Liver (tissue), 8 donors: ENCODE measurements at regions not wholly inside any gene's neighbourhood (a gene's known extent, or its start where the extent isn't known, plus 50 kb on each side); places are given as distances from the start of the nearest gene placed in this dataset.

Experiments used
- DNase-seq: peaks from one replicate; pipeline ENCODE4 v3.0.0-alpha.2; 2017; ENCODE audit warnings: low spot score
- H3K27ac ChIP-seq, 2 donors: one replicate each; pipeline ENCODE4 v1.7.0; 2013; ENCODE audit warnings: inconsistent platforms in 2 of 2, low read length in 2 of 2, control low read depth in 1 of 2, low read depth in 1 of 2, mild to moderate bottlenecking in 1 of 2
- H3K27me3 ChIP-seq, 4 donors: one replicate each; pipeline versions ENCODE4 v1.6.1 to v1.7.0; 2013; ENCODE audit warnings: low read length in 3 of 4, inconsistent platforms in 1 of 4, mild to moderate bottlenecking in 1 of 4, moderate library complexity in 1 of 4; ENCODE audit not compliant: control insufficient read depth in 4 of 4, insufficient read depth in 4 of 4
- H3K36me3 ChIP-seq, 4 donors: one replicate each; pipeline versions ENCODE4 v1.6.1 to v1.7.0; 2013; ENCODE audit warnings: low read length in 3 of 4, mild to moderate bottlenecking in 3 of 4, low read depth in 1 of 4, moderate library complexity in 1 of 4; ENCODE audit not compliant: control insufficient read depth in 4 of 4, insufficient read depth in 3 of 4
- H3K4me1 ChIP-seq, 4 donors: one replicate each; pipeline versions ENCODE4 v1.6.1 to v1.7.0; 2013; ENCODE audit warnings: low read length in 3 of 4, mild to moderate bottlenecking in 3 of 4, moderate library complexity in 1 of 4; ENCODE audit not compliant: control insufficient read depth in 4 of 4, insufficient read depth in 4 of 4
- H3K4me3 ChIP-seq, 3 donors: one replicate each; pipeline versions ENCODE4 v1.6.1 to v1.7.0; 2013; ENCODE audit warnings: low read length in 3 of 3, control low read depth in 1 of 3, low read depth in 1 of 3, mild to moderate bottlenecking in 1 of 3
- H3K9ac ChIP-seq, 2 donors: one replicate each; pipeline ENCODE4 v1.7.0; 2013; ENCODE audit warnings: low read length in 2 of 2, mild to moderate bottlenecking in 2 of 2, moderate library complexity in 2 of 2, control low read depth in 1 of 2, low read depth in 1 of 2
- H3K9me3 ChIP-seq, 4 donors: one replicate each; pipeline versions ENCODE4 v1.6.1 to v1.7.0; 2013; ENCODE audit warnings: low read length in 3 of 4; ENCODE audit not compliant: control insufficient read depth in 4 of 4
- EGR1 ChIP-seq, 2 donors: IDR thresholded peaks; 2 replicates each; pipeline ENCODE4 v1.6.1; 2016 to 2018; ENCODE audit warnings: antibody characterized with exemption in 2 of 2, low read depth in 2 of 2
- FOXA1 ChIP-seq: IDR thresholded peaks from 2 replicates; pipeline ENCODE4 v1.6.1; 2016; ENCODE audit warnings: antibody characterized with exemption
- FOXA2 ChIP-seq: IDR thresholded peaks from 2 replicates; pipeline ENCODE4 v1.6.1; 2016; ENCODE audit warnings: antibody characterized with exemption
- GABPA ChIP-seq, 2 donors: IDR thresholded peaks in 1 of 2; conservative IDR thresholded peaks in 1 of 2; 2 replicates each; pipeline ENCODE4 v1.6.1; 2016; ENCODE audit warnings: antibody characterized with exemption in 2 of 2, mild to moderate bottlenecking in 1 of 2, moderate library complexity in 1 of 2
- HNF4A ChIP-seq, 2 donors: conservative IDR thresholded peaks; 2 replicates each; pipeline ENCODE4 v1.6.1; 2016; ENCODE audit warnings: antibody characterized with exemption in 2 of 2, mild to moderate bottlenecking in 2 of 2
- HNF4G ChIP-seq: IDR thresholded peaks from 2 replicates; pipeline ENCODE4 v1.6.1; 2016; ENCODE audit warnings: antibody characterized with exemption
- JUND ChIP-seq, 2 donors: IDR thresholded peaks; 2 replicates each; pipeline ENCODE4 v1.6.1; 2016; ENCODE audit warnings: antibody characterized with exemption in 2 of 2
- NR2F2 ChIP-seq: IDR thresholded peaks from 2 replicates; pipeline ENCODE4 v1.6.1; 2016; ENCODE audit warnings: antibody characterized with exemption
- RXRA ChIP-seq, 2 donors: IDR thresholded peaks; 2 replicates each; pipeline ENCODE4 v1.6.1; 2017 to 2018; ENCODE audit warnings: antibody characterized with exemption in 2 of 2, mild to moderate bottlenecking in 1 of 2
- SP1 ChIP-seq: IDR thresholded peaks from 2 replicates; pipeline ENCODE4 v1.6.1; 2018; ENCODE audit warnings: antibody characterized with exemption, mild to moderate bottlenecking
- YY1 ChIP-seq: IDR thresholded peaks from 2 replicates; pipeline ENCODE4 v1.6.1; 2016; ENCODE audit warnings: antibody characterized with exemption, mild to moderate bottlenecking
- WGBS: extraction: QIAGEN DNeasy Blood & Tissue Kit; methylation state at CpG from one replicate; pipeline ENCODE4 v1.1.7; 2013; 5-methylcytosine and 5-hydroxymethylcytosine counted together
- TF ChIP-seq, protein P1 (sequence below): IDR thresholded peaks from 2 replicates; pipeline ENCODE4 v1.6.1; 2016; ENCODE audit warnings: antibody characterized with exemption
- TF ChIP-seq, protein P2 (sequence below): IDR thresholded peaks from 2 replicates; pipeline ENCODE4 v1.6.1; 2016; ENCODE audit warnings: antibody characterized with exemption
- TF ChIP-seq, protein P3 (sequence below): fragments of 150-350 bp; IDR thresholded peaks from 2 replicates; pipeline ENCODE4 v1.5.1; 2017; ENCODE audit warnings: improper control_type of control experiment, low read depth, low read length; ENCODE audit not compliant: missing input control
- TF ChIP-seq, protein P4 (sequence below): IDR thresholded peaks from 2 replicates; pipeline ENCODE4 v1.6.1; 2016; ENCODE audit warnings: antibody characterized with exemption, mild to moderate bottlenecking
- donor health status: healthy.
- donor health status: healthy.
- donor health status: healthy.
- donor health status: healthy.
- donor health status: healthy.

DNA sequence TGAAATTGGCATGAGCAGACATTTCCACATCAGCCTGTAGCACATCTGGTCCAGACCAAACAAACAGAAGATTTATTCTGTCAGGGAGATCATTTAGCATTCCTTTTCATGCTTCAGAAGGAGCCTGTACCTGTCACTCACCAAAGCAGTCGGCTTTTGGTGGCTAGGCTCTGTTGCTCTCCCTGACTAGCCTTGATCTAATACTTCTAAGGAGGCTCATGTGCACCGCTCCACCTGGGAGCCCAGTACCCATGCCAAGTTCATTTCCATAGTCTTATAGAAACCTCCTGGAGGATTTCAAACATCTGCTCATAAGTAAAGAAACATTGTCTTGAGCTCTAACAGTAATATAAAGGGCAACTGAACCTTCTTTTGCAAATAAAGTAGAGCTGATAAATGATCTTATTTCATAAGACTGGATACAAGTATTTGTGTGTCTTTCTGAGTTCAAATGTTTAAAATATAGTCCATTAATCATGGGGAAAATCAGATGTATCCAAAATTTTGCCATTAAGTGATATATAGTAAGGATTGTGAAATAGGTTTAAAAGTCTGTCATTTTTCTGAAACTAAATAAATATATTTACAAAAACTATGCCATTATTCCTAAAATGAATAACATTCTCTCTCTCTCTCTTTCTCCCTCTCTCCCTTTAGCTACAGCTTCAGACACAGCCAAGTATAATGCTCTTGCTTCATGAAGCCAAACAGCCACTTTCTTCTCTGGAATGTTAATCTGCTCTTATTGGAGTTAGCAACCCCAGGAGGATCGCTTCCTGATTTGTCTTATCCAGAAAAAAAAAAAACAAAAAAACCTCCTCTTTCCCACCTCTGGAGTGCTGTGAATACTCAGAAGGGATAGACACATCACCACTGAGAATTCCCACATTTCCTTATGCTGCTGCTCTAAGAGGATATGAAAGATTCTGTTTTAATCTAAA lies 192.7 kb upstream of the TFAP2D start (continued):
- TF ChIP-seq, protein P1, sequence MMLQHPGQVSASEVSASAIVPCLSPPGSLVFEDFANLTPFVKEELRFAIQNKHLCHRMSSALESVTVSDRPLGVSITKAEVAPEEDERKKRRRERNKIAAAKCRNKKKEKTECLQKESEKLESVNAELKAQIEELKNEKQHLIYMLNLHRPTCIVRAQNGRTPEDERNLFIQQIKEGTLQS: no peak
- TF ChIP-seq FOXA2 (no peak), HNF4A (conservative IDR thresholded peaks at IDR 0.05) (no peak), YY1 (no peak), JUND (IDR thresholded peaks at IDR 0.05) (no peak), FOXA1 (no peak), NR2F2 (no peak)
- TF ChIP-seq, protein P2, sequence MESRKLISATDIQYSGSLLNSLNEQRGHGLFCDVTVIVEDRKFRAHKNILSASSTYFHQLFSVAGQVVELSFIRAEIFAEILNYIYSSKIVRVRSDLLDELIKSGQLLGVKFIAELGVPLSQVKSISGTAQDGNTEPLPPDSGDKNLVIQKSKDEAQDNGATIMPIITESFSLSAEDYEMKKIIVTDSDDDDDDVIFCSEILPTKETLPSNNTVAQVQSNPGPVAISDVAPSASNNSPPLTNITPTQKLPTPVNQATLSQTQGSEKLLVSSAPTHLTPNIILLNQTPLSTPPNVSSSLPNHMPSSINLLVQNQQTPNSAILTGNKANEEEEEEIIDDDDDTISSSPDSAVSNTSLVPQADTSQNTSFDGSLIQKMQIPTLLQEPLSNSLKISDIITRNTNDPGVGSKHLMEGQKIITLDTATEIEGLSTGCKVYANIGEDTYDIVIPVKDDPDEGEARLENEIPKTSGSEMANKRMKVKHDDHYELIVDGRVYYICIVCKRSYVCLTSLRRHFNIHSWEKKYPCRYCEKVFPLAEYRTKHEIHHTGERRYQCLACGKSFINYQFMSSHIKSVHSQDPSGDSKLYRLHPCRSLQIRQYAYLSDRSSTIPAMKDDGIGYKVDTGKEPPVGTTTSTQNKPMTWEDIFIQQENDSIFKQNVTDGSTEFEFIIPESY: no peak

DNA sequence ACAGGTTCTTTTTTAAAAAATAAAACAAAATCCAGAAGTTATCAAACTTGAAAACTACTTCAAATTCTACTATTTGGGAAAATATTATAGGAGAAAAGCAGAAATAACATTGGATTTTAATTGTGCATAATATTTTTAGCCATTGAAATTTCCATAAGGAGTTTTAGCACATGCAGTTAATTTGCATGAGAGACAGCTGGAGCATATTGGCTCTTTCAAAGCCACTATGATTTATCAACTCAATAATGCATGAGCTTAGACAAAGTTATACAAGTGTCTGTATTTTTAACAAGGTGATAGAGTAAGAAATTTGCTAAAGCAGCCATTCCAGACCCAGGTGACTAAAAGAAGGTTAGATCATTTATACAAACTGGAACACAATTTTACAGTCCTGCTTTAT lies 189.0 kb upstream of the TFAP2D start:
- no peak for DNase-seq
- H3K4me1 ChIP-seq: no peaks in the 10 kb centered on the region
- no peaks in the 10 kb centered on the region for H3K27me3 ChIP-seq
- no peak overlapping the region for H3K27ac ChIP-seq
- H3K9me3 ChIP-seq: no peaks in the 10 kb centered on the region
- H3K9ac ChIP-seq: no peak overlapping the region
- H3K4me3 ChIP-seq: no peak overlapping the region
- TF ChIP-seq HNF4A (conservative IDR thresholded peaks at IDR 0.05) (no peak), EGR1 (IDR thresholded peaks at IDR 0.05; ENCODE audit: low read depth in 2 of 2) (no peak), YY1 (no peak), JUND (IDR thresholded peaks at IDR 0.05) (no peak), RXRA (IDR thresholded peaks at IDR 0.05) (no peak), NR2F2 (no peak), GABPA (IDR thresholded peaks at IDR 0.05 in 1 of 2, conservative IDR thresholded peaks at IDR 0.05 in 1 of 2) (no peak), HNF4G (no peak), FOXA2 (no peak)
- TF ChIP-seq, protein P3, sequence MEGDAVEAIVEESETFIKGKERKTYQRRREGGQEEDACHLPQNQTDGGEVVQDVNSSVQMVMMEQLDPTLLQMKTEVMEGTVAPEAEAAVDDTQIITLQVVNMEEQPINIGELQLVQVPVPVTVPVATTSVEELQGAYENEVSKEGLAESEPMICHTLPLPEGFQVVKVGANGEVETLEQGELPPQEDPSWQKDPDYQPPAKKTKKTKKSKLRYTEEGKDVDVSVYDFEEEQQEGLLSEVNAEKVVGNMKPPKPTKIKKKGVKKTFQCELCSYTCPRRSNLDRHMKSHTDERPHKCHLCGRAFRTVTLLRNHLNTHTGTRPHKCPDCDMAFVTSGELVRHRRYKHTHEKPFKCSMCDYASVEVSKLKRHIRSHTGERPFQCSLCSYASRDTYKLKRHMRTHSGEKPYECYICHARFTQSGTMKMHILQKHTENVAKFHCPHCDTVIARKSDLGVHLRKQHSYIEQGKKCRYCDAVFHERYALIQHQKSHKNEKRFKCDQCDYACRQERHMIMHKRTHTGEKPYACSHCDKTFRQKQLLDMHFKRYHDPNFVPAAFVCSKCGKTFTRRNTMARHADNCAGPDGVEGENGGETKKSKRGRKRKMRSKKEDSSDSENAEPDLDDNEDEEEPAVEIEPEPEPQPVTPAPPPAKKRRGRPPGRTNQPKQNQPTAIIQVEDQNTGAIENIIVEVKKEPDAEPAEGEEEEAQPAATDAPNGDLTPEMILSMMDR: no peak
- TF ChIP-seq, protein P1: no peak
- H3K36me3 ChIP-seq: no peaks in the 10 kb centered on the region

DNA sequence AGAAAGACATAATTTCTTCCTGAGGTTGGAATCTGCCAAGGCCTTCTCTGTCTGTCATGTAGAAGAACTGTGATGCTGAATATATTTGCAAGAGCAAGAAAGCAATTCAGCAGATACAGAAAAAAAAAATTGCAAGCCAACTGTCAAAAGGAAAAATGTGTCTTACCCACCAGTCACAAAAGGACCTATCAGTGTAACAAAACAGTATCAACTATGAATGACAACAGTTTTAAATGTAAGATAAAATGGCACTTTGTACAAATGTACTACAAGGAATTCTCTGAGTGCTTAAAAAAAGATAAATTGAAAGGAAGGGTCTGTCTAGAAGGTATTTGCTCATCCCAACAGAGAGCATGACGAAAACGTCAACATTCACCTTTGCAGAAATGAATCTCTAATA lies 185.3 kb upstream of the TFAP2D start:
- H3K9ac ChIP-seq: no peak overlapping the region
- H3K9me3 ChIP-seq: no peaks in the 10 kb centered on the region
- no peaks in the 10 kb centered on the region for H3K4me1 ChIP-seq
- no peaks in the 10 kb centered on the region for H3K36me3 ChIP-seq
- H3K27ac ChIP-seq: no peak overlapping the region
- 82% methylated on average over 2 of the region's 2 CpGs for WGBS
- DNase-seq: no peak
- H3K4me3 ChIP-seq: no peak overlapping the region
- H3K27me3 ChIP-seq: no peaks in the 10 kb centered on the region
- TF ChIP-seq EGR1 (IDR thresholded peaks at IDR 0.05; ENCODE audit: low read depth in 2 of 2) (no peak), NR2F2 (no peak), JUND (IDR thresholded peaks at IDR 0.05) (no peak), SP1 (no peak), YY1 (no peak), RXRA (IDR thresholded peaks at IDR 0.05) (no peak), HNF4A (conservative IDR thresholded peaks at IDR 0.05) (no peak), HNF4G (no peak)
- TF ChIP-seq, protein P4, sequence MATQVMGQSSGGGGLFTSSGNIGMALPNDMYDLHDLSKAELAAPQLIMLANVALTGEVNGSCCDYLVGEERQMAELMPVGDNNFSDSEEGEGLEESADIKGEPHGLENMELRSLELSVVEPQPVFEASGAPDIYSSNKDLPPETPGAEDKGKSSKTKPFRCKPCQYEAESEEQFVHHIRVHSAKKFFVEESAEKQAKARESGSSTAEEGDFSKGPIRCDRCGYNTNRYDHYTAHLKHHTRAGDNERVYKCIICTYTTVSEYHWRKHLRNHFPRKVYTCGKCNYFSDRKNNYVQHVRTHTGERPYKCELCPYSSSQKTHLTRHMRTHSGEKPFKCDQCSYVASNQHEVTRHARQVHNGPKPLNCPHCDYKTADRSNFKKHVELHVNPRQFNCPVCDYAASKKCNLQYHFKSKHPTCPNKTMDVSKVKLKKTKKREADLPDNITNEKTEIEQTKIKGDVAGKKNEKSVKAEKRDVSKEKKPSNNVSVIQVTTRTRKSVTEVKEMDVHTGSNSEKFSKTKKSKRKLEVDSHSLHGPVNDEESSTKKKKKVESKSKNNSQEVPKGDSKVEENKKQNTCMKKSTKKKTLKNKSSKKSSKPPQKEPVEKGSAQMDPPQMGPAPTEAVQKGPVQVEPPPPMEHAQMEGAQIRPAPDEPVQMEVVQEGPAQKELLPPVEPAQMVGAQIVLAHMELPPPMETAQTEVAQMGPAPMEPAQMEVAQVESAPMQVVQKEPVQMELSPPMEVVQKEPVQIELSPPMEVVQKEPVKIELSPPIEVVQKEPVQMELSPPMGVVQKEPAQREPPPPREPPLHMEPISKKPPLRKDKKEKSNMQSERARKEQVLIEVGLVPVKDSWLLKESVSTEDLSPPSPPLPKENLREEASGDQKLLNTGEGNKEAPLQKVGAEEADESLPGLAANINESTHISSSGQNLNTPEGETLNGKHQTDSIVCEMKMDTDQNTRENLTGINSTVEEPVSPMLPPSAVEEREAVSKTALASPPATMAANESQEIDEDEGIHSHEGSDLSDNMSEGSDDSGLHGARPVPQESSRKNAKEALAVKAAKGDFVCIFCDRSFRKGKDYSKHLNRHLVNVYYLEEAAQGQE: no peak
- TF ChIP-seq, protein P2: no peak
- TF ChIP-seq, protein P3: no peak
